GM21529 (cell line): ENCODE measurements at regions not wholly inside any gene's neighbourhood (a gene's known extent, or its start where the extent isn't known, plus 50 kb on each side); places are given as distances from the start of the nearest gene placed in this dataset.
"Not testable (repeated sequence)": the region's sequence is repeated elsewhere in the genome, so short reads cannot be mapped to it uniquely, and the experiment has no call there.

Experiments
- ATAC-seq: cut with Tn5 transposase; IDR thresholded peaks from one replicate; pipeline ENCODE4 v1.9.1; 2021; ENCODE audit not compliant: unreplicated experiment

GRCh38 chr12:131469945-131470344, 240.9 kb upstream of the SFSWAP start:
- not testable (repeated sequence) for ATAC-seq

DNA sequence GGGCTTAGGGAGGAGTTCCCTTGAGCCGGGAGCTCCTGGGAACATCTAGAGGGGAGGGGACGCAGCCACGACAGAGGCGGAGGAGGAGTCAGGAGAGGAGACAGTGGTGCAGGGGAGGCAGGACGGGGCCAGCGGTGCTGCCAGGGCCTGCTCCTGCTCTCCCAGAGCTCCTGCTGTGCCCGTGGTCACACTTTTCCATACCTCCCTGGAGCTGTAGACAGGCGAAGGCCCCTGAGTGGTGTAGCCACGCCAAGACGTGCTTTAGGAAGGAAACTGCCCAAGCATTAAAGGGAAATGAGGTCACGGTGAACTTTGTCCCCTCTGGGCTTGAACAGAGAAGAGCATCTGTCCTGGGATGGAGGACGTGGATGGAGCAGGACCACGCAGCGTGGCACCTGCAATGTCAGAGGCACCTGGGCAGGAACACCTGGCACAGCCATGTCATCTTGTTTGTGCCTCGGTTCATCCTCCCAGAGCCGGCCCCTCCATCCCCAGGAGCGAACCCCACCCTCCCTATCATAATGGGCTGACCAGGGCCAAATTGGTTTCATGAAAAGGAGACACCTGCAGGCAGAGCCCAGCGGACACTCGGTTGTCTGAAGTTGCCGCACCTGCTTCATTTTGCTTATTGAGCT, 239.5 kb upstream of the SFSWAP start:
- no peak for ATAC-seq

DNA sequence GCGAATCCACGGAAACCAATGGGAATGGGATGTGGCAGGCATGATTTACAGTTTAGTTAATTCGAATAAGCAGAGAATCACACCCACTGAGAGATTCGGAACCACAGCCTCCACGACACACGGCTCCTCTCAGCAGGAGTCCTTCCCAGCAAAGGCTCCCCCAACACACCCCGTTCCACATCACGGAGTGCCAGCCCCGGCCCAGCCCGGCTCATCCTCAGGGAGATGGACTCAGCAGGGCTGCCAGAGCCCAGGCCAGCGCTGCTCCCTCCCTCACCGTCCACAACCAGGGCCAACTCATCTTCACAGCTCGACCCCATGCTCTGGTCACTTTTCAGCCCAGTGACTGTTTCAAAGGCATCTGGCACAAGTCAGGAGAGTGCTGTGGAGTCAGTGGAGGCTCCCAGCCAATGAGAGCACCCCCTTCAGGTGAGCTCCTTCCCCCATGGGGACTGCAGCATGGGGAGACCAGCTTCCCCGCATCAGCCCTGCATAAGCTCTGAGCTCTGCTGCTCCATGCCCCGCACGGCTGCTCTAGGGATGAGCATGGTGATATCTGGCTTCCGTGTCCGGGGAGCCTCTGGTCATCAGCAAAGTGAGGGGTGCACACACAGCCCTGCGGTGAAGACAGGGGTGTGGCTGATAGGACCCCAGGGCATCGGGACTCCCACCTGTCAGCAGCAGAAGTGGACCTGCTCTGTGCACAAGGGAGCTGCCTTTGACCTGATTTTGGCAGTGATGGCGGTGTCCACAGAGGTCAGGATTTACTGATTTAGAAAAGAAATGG, 238.8 kb upstream of the SFSWAP start:
- ATAC-seq = no peak

- no peak for ATAC-seq
These were observed 237.6 kb upstream of the SFSWAP start for GRCh38 chr12:131473261-131473660.

GRCh38 chr12:131473741-131474709, 236.9 kb upstream of the SFSWAP start:
- no peak for ATAC-seq

- ATAC-seq = not testable (repeated sequence)
These were observed 235.9 kb upstream of the SFSWAP start for GRCh38 chr12:131475012-131475411.

DNA sequence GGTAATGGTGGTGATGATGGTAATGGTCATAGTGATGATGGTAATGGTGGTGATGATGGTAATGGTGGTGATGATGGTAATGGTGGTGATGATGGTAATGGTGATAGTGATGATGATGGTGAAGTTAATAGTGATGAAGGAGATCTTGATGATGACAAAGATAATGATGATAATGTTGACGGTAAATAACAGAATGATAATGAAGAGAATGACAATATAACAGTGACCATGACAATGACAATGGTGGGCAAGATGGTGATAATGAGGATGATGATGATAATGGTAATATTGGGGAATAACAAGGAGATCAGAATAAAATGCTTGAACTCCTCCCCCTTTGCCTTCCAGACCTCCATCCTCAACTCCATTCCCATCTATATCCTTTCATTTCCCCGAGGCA, 233.3 kb upstream of the SFSWAP start:
- ATAC-seq = no peak

- ATAC-seq = no peak
These were observed 232.4 kb upstream of the SFSWAP start for GRCh38 chr12:131478468-131478867.

DNA sequence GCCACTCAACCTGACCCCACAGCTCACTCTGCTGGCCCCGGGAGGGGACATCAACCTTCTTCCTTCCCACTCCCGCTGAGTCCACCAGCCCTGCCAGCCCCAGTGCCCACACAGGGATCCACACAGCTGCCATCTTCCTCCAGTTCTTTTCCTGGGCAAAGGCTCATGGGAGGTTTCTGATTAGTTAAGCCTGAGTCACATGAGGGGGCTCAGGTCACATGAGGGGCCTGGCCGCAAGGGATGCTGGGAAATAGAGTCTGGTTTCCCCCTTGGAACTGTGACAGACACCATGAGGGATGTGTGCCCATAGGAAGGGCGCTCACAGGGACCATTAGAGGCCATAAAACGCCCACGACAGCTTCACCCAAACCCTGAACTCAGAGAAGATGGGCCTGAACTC, 228.7 kb upstream of the SFSWAP start:
- no peak for ATAC-seq

DNA sequence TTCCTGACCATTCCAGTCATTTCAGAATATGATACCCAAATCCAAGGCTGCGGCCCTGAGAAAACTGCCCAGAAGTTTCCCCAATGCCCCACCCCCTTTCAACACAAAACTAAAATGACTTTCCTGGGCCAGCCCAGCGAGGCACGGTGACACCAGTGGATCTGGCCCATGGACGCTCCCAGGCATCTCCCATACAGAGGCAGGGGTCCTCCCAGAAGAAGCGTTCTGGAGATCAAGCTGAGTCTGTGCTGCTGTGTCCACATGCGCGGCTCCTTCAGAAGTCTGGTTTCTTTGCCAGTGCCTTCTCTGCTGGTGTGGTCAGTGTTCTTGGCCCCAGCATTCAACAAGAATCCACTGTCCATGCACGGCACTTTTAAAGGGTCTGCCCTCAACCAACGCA, 228.2 kb upstream of the SFSWAP start:
- ATAC-seq = no peak

- ATAC-seq = no peak
These were observed 224.2 kb upstream of the SFSWAP start for GRCh38 chr12:131486451-131487230.

DNA sequence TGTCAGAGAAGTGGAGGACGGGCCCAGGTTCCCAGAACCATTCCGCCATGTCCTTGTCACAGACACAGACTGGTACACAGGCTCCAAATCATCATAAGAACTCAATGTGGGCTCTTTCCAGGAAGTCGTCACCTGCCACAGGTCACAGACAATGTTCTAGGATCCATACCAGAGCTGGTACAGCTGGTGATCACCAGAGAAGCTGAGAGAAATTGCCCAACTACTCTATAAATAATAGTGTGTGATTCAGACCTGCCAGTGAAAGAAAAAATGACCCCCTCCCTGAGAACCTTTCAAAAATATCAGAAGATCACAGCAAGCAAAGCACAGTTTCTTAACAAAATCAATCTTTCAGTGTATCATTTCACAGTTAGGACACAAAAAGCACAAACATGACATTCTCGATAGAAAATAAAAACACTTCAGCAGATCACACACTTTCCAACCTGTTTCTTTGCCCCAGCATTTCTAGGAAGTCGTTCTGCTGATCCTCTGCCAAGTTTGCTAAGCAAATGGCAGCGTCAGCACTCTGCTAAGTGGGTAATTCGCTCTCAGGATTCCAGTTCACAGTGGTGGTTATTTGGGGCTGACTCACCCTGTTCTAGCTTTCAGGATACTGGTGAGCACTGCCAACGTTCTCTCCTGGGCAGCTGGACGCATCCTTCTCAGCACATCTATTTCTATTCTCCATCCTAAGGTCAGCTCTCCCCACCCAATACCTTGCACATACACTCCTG, 223.3 kb upstream of the SFSWAP start:
- no peak for ATAC-seq

GRCh38 chr12:131489718-131490117, 221.2 kb upstream of the SFSWAP start:
- ATAC-seq = no peak

DNA sequence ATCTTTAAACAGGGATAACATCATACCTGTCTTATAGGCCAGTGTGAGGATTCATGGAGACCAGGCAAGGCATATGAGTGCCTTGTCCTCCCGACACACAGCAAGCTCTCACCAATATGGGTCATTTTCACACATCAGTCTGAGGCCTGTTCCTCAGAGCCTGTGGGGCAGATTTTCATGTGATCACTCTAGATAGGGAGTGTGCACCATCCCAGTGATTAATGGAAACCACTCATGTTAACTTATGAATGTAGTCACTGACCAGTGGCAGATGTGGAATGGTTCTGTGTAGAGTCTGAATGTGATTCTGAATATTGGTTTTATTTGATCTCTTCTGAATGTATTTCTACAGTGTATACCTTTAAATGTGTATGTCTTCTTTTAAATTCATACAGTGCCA, 219.7 kb upstream of the SFSWAP start:
- no peak for ATAC-seq

DNA sequence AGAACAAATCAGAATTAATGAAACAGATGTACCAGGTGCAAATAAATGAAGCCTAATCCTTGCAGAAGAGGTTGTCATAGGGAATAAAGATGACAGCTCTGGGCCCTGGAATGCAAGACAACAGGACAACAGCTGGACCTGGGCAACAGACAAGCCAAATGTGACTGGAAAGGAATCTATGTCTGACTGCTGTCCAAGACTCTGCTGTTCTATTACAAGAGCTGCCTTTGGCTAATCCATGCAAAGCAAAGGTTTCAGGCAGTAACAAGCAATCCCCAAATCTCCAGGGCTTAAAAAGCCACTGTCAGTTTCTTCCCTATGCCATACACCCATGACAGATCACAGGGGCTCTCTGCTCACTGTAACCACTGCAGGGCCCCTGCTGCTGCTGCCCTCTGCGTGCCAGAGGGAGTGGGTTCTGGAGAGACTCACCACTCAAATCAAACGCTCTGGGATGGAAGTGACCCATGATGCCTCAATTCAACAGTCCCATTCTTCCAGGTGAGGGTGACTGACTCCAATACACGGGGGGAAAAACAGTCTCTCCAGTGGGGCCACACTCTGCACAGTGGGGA, 218.9 kb upstream of the SFSWAP start:
- ATAC-seq = no peak

DNA sequence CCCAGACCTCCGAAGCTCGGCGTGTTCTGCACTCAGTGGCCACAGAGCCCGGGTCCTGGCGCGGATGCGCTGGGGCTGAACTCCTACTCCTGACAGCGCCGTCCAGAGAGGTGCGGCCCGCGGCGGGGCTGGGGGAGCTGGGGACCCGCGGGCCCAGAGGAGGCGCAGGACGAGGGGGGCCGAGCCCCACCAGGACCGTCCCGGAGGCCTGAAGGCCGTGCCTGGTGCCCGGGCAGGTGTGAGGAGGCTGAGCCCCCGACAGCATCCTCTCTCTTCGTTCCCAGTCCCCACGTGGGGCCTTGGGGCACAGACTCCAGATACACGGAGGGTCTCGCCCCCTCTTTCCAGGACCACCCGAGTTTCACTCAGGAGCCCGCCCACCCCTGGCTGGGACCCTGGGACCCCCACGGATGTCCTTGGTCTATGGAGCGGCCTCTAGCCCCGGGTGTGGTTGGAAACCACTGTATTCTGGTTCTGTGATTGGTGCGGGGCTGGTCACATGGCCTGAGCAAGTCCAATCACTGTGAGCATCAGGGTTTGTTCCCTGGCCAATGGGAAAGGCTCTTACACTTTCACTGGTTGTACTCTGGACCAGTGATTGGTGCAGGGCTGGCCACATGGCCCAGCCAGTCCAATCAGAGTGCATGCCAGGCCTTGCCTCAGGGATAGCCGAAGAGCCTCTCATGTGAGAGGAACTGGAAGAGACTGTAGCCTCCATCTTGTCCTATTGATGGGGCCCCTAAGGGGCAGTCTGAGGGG, 217.6 kb upstream of the SFSWAP start:
- no peak for ATAC-seq

DNA sequence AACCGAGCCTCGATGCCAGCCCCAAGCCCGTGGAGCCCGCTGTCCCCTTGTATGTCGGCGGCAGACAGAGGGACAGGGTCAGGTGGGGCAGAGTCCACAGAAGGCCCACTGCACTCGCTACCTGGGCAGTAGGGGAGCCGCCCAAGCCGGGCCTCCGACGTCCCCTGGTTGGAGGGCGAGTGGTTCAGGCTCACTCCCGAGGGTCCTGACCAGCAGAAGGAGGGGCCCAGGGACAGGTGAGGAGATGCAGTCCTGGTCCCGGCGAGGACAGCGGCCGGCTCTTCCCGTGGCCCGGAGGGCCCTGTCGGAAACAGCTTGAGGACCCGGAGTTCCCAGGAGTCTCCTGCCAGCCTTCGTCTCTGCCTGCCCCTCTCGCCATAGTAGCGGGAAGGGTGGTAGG, 216.7 kb upstream of the SFSWAP start:
- no peak for ATAC-seq

DNA sequence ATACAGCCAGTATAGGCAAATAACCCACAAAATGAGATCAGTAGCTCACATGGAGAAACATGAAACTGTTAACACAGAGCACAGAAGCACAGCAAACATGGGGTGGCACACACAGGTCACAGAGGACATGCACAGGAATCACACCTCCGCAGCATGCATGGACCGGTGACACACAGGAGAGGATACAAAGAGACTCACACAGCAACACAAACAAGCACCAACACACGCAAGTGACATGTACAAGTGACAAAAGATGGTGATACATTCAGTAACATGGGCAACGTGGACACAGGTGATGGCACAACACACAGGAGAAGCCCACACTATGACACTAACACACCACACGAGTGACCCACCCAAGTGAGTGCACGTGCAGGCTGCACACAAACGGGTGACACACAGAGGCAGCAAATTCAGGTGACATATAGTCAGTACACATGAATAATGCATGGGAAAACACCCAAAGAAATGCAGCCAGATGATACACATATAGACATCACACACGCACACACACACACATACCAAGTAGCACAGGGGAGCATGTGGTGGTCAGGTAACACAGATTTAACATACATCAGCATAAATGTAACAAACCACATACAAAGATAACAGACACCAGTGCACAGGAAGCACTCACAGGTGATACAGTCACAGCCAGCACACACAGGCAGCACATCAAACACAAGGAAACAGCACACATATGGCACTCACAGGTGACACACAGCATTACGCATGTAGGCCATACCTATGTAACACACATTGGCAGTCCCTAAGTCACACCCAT, 216.0 kb upstream of the SFSWAP start:
- no peak for ATAC-seq
